HG02943 (cell line): ENCODE measurements at regions not wholly inside any gene's neighbourhood (a gene's known extent, or its start where the extent isn't known, plus 50 kb on each side); places are given as distances from the start of the nearest gene placed in this dataset.
"Not testable (repeated sequence)": the region's sequence is repeated elsewhere in the genome, so short reads cannot be mapped to it uniquely, and the experiment has no call there.

Experiments
- ATAC-seq: cut with Tn5 transposase; IDR thresholded peaks from one replicate; pipeline ENCODE4 v1.9.1; 2021; ENCODE audit warnings: mild to moderate bottlenecking, low read depth, moderate library complexity; ENCODE audit not compliant: unreplicated experiment

- no peak for ATAC-seq
Measured at GRCh38 chr9:16266648-16267276, 603.7 kb downstream of the BNC2 start.

- ATAC-seq = no peak
Measured at GRCh38 chr9:16267281-16268066, 603.0 kb downstream of the BNC2 start.

- no peak for ATAC-seq
Measured at GRCh38 chr9:16268067-16268881, 602.2 kb downstream of the BNC2 start.

- no peak for ATAC-seq
Measured at GRCh38 chr9:16271967-16272366, 598.5 kb downstream of the BNC2 start.

- ATAC-seq = no peak
Measured at GRCh38 chr9:16272776-16273175, 597.7 kb downstream of the BNC2 start.

GRCh38 chr9:16275795-16276624, 594.5 kb downstream of the BNC2 start:
- ATAC-seq = no peak

GRCh38 chr9:16276866-16277265, 593.6 kb downstream of the BNC2 start:
- no peak for ATAC-seq

- no peak for ATAC-seq
Measured at GRCh38 chr9:16277471-16277960, 593.0 kb downstream of the BNC2 start.

- ATAC-seq = no peak
Measured at GRCh38 chr9:16278326-16278999, 592.0 kb downstream of the BNC2 start.

- no peak for ATAC-seq
Measured at GRCh38 chr9:16281707-16282106, 588.8 kb downstream of the BNC2 start.

GRCh38 chr9:16282216-16282615, 588.3 kb downstream of the BNC2 start:
- ATAC-seq = no peak

GRCh38 chr9:16282718-16283117, 587.8 kb downstream of the BNC2 start:
- ATAC-seq = no peak

GRCh38 chr9:16286160-16286559, 584.3 kb downstream of the BNC2 start:
- no peak for ATAC-seq

- no peak for ATAC-seq
Measured at GRCh38 chr9:16289639-16290038, 580.8 kb downstream of the BNC2 start.

- no peak for ATAC-seq
Measured at GRCh38 chr9:16290169-16290568, 580.3 kb downstream of the BNC2 start.

GRCh38 chr9:16291921-16292320, 578.5 kb downstream of the BNC2 start:
- no peak for ATAC-seq

- no peak for ATAC-seq
Measured at GRCh38 chr9:16293610-16294009, 576.9 kb downstream of the BNC2 start.

GRCh38 chr9:16294133-16294770, 576.2 kb downstream of the BNC2 start:
- ATAC-seq = no peak

GRCh38 chr9:16294940-16295339, 575.5 kb downstream of the BNC2 start:
- ATAC-seq = not testable (repeated sequence)
